GM10248 (cell line): ENCODE measurements at regions not wholly inside any gene's neighbourhood (a gene's known extent, or its start where the extent isn't known, plus 50 kb on each side); places are given as distances from the start of the nearest gene placed in this dataset.

Source experiments
- CTCF ChIA-PET: fragments of 300-600 bp; sonication (Branson Sonifier 250); formaldehyde crosslinking; extraction: SDS; loops from one replicate; lab custom pipeline; 2021; ENCODE audit warnings: antibody characterized with exemption; lab: Yijun Ruan, JAX
- POLR2A ChIA-PET: fragments of 350-650 bp; sonication (Branson Sonifier 250); formaldehyde crosslinking; extraction: SDS; loops from one replicate; lab custom pipeline; 2020; ENCODE audit warnings: antibody characterized with exemption; lab: Yijun Ruan, JAX
- DNase-seq: peaks from one replicate; pipeline ENCODE4 v3.0.0; 2012; ENCODE audit errors: extremely low spot score
- TF ChIP-seq, protein P1 (sequence below): IDR thresholded peaks from 2 replicates; pipeline ENCODE4 v1.5.1; 2012; ENCODE audit warnings: mild to moderate bottlenecking, low read depth; ENCODE audit errors: extremely low read depth, missing control alignments, control extremely low read depth

GRCh38 chrX:45799576-45799975, 598.9 kb upstream of the DIPK2B start:
- TF ChIP-seq, protein P1, sequence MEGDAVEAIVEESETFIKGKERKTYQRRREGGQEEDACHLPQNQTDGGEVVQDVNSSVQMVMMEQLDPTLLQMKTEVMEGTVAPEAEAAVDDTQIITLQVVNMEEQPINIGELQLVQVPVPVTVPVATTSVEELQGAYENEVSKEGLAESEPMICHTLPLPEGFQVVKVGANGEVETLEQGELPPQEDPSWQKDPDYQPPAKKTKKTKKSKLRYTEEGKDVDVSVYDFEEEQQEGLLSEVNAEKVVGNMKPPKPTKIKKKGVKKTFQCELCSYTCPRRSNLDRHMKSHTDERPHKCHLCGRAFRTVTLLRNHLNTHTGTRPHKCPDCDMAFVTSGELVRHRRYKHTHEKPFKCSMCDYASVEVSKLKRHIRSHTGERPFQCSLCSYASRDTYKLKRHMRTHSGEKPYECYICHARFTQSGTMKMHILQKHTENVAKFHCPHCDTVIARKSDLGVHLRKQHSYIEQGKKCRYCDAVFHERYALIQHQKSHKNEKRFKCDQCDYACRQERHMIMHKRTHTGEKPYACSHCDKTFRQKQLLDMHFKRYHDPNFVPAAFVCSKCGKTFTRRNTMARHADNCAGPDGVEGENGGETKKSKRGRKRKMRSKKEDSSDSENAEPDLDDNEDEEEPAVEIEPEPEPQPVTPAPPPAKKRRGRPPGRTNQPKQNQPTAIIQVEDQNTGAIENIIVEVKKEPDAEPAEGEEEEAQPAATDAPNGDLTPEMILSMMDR = no peak
- ChIA-PET CTCF (no interaction called here), POLR2A (no interaction called here)
- no peak for DNase-seq

DNA sequence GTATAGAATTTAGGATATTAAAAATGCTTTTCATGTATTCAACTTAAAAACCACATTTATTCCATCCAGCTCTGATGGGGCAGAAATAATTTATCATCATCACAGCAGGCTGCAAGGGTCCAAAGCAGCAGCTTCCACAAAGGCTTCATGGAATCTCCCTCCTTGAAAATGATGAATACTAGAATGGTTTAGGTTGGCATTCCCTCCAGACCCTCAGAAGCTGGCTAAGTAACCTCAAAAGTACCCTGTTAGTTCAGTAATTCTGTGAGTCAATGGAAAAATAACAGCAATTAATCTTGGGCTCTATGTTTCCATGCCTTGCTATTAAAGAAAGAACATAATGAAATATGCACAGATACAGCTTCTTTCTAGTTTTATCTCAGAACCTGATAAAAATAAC, 594.9 kb upstream of the DIPK2B start:
- POLR2A ChIA-PET = no interaction called here
- DNase-seq = no peak
- TF ChIP-seq, protein P1 = no peak
- CTCF ChIA-PET = interaction anchor here (0.8 kb wide), 1 partner anchor 11 kb away, joined by 4 read pairs; no protein-coding TSS in a partner anchor

DNA sequence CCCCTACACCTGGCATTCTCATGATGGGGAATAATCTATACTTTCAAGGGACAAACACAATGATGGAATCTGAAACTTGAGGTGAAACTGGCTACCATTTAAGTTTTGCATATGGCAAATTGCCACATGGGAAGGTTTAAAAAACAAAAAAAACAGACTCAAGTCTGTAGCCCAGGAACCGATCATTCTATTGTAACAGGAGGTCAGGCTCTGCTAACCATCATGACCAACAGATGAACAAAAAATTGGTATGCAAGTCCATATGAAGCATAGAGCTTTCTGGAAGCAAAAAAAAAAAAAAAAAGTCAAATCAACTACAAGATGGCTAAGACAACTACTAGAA, 594.3 kb upstream of the DIPK2B start:
- TF ChIP-seq, protein P1 = no peak
- ChIA-PET POLR2A (no interaction called here), CTCF (interaction anchor here (0.8 kb wide), 1 partner anchor 12 kb away, joined by 4 read pairs; no protein-coding TSS in a partner anchor)
- no peak for DNase-seq

- CTCF ChIA-PET = interaction anchor here (1.4 kb wide), 1 partner anchor 8 kb away, joined by 4 read pairs; no protein-coding TSS in a partner anchor
- POLR2A ChIA-PET = no interaction called here
- no peak for DNase-seq
- TF ChIP-seq, protein P1 = no peak
These were observed 593.8 kb upstream of the DIPK2B start for GRCh38 chrX:45794323-45794994.

- no peak for DNase-seq
- TF ChIP-seq, protein P1 = no peak
- CTCF ChIA-PET = no interaction called here
- POLR2A ChIA-PET = no interaction called here
These were observed 588.3 kb upstream of the DIPK2B start for GRCh38 chrX:45788941-45789348.

- DNase-seq = no peak
- ChIA-PET POLR2A (no interaction called here), CTCF (no interaction called here)
- TF ChIP-seq, protein P1 = no peak
These were observed 587.6 kb upstream of the DIPK2B start for GRCh38 chrX:45788315-45788714.
